GM21786 (cell line): ENCODE measurements at regions not wholly inside any gene's neighbourhood (a gene's known extent, or its start where the extent isn't known, plus 50 kb on each side); places are given as distances from the start of the nearest gene placed in this dataset.

ENCODE experiments used
- ATAC-seq: cut with Tn5 transposase; IDR thresholded peaks from one replicate; pipeline ENCODE4 v1.9.1; 2021; ENCODE audit not compliant: unreplicated experiment

GRCh38 chr6:4383910-4384638 lies 248.7 kb upstream of the ECI2 start:
- no peak for ATAC-seq

GRCh38 chr6:4382362-4382853 lies 247.0 kb upstream of the ECI2 start:
- ATAC-seq, result no peak

- no peak for ATAC-seq
Measured at GRCh38 chr6:4381381-4381780, 246.0 kb upstream of the ECI2 start.

- ATAC-seq, result no peak
Measured at GRCh38 chr6:4380881-4381281, 245.5 kb upstream of the ECI2 start.

- ATAC-seq, result no peak
Measured at GRCh38 chr6:4379958-4380357, 244.6 kb upstream of the ECI2 start.

- ATAC-seq, result no peak
Measured at GRCh38 chr6:4378319-4378996, 243.1 kb upstream of the ECI2 start.

- no peak for ATAC-seq
Measured at GRCh38 chr6:4377603-4378002, 242.2 kb upstream of the ECI2 start.

GRCh38 chr6:4374216-4374615 lies 238.8 kb upstream of the ECI2 start:
- no peak for ATAC-seq

GRCh38 chr6:4372866-4373265 lies 237.5 kb upstream of the ECI2 start:
- no peak for ATAC-seq

GRCh38 chr6:4371207-4371921 lies 236.0 kb upstream of the ECI2 start:
- no peak for ATAC-seq

- no peak for ATAC-seq
Measured at GRCh38 chr6:4370066-4370465, 234.7 kb upstream of the ECI2 start.

GRCh38 chr6:4369616-4370015 lies 234.2 kb upstream of the ECI2 start:
- no peak for ATAC-seq

GRCh38 chr6:4368649-4369048 lies 233.3 kb upstream of the ECI2 start:
- ATAC-seq, result no peak

GRCh38 chr6:4367643-4368042 lies 232.3 kb upstream of the ECI2 start:
- no peak for ATAC-seq

- no peak for ATAC-seq
Measured at GRCh38 chr6:4366635-4367395, 231.4 kb upstream of the ECI2 start.

- no peak for ATAC-seq
Measured at GRCh38 chr6:4365686-4366085, 230.3 kb upstream of the ECI2 start.

GRCh38 chr6:4364711-4365110 lies 229.3 kb upstream of the ECI2 start:
- ATAC-seq, result no peak

GRCh38 chr6:4364172-4364571 lies 228.8 kb upstream of the ECI2 start:
- no peak for ATAC-seq

- ATAC-seq, result no peak
Measured at GRCh38 chr6:4363656-4364055, 228.3 kb upstream of the ECI2 start.

- ATAC-seq, result no peak
Measured at GRCh38 chr6:4362326-4362725, 227.0 kb upstream of the ECI2 start.

- ATAC-seq, result no peak
Measured at GRCh38 chr6:4360920-4361319, 225.5 kb upstream of the ECI2 start.
